Upper lobe of left lung (tissue), 4 donors: ENCODE measurements at regions not wholly inside any gene's neighbourhood (a gene's known extent, or its start where the extent isn't known, plus 50 kb on each side); places are given as distances from the start of the nearest gene placed in this dataset.

ENCODE experiments used
- CTCF ChIP-seq, 6 experiments: fragments of 450-650 bp in 4 of 6; fragments of 200-600 bp in 2 of 6; sonication (generic) in 2 of 6; IDR thresholded peaks; one replicate each; pipeline ENCODE4 v1.5.1; 2016 to 2019; ENCODE audit warnings: antibody characterized with exemption in 6 of 6
- POLR2AphosphoS5 ChIP-seq, 2 donors: sonication (generic); formaldehyde crosslinking; IDR thresholded peaks; one replicate each; pipeline ENCODE4 v1.5.1; 2017; ENCODE audit warnings: antibody characterized with exemption in 2 of 2

GRCh38 chr1:96968983-96969382, 247.4 kb downstream of the PTBP2 start:
- no peak for TF ChIP-seq CTCF (IDR thresholded peaks at IDR 0.05)
- no peak for TF ChIP-seq POLR2AphosphoS5 (IDR thresholded peaks at IDR 0.05)
